ENCODE measurements at regions not wholly inside any gene's neighbourhood (a gene's known extent, or its start where the extent isn't known, plus 50 kb on each side); places are given as distances from the start of the nearest gene placed in this dataset.
"Not testable (repeated sequence)": the region's sequence is repeated elsewhere in the genome, so short reads cannot be mapped to it uniquely, and the experiment has no call there.

- Mint-ChIP-seq H3K4me1 (no peaks in the 10 kb centered on the region), H3K4me3 (no peak overlapping the region), H3K27ac (no peak overlapping the region), H3K27me3 (no peaks in the 10 kb centered on the region), H3K36me3 (no peaks in the 10 kb centered on the region), H3K9me3 (peaks cover 2% of the 10 kb centered on the region)
- POLR2A ChIA-PET = no interaction called here
- DNase-seq (no peak), ATAC-seq (ENCODE audit: low read depth) (no peak)
These were observed 645.9 kb downstream of the XPNPEP1 start for GRCh38 chr10:109277456-109277855.

GRCh38 chr10:109275960-109276359 is 647.4 kb downstream of the XPNPEP1 start:
- DNase-seq = no peak
- no peak for ATAC-seq (ENCODE audit: low read depth)
- POLR2A ChIA-PET = no interaction called here
- peaks cover 2% of the 10 kb centered on the region for H3K9me3 Mint-ChIP-seq
- H3K36me3 Mint-ChIP-seq = no peaks in the 10 kb centered on the region
- H3K4me3 Mint-ChIP-seq = no peak overlapping the region
- no peaks in the 10 kb centered on the region for H3K27me3 Mint-ChIP-seq
- no peak overlapping the region for H3K27ac Mint-ChIP-seq
- H3K4me1 Mint-ChIP-seq = no peaks in the 10 kb centered on the region

GRCh38 chr10:109274681-109275080 is 648.6 kb downstream of the XPNPEP1 start:
- DNase-seq = no peak
- H3K36me3 Mint-ChIP-seq = no peaks in the 10 kb centered on the region
- POLR2A ChIA-PET = no interaction called here
- no peak overlapping the region for H3K4me3 Mint-ChIP-seq
- no peak for ATAC-seq (ENCODE audit: low read depth)
- H3K9me3 Mint-ChIP-seq = peaks cover 2% of the 10 kb centered on the region
- no peaks in the 10 kb centered on the region for H3K4me1 Mint-ChIP-seq
- no peak overlapping the region for H3K27ac Mint-ChIP-seq
- no peaks in the 10 kb centered on the region for H3K27me3 Mint-ChIP-seq

- Mint-ChIP-seq H3K4me1 (no peaks in the 10 kb centered on the region), H3K36me3 (no peaks in the 10 kb centered on the region), H3K4me3 (no peak overlapping the region), H3K9me3 (peaks cover 4% of the 10 kb centered on the region), H3K27ac (no peak overlapping the region), H3K27me3 (no peaks in the 10 kb centered on the region)
- no peak for DNase-seq
- POLR2A ChIA-PET = no interaction called here
- no peak for ATAC-seq (ENCODE audit: low read depth)
These were observed 653.1 kb downstream of the XPNPEP1 start for GRCh38 chr10:109270173-109270572.

- H3K27ac Mint-ChIP-seq = no peak overlapping the region
- H3K4me3 Mint-ChIP-seq = no peak overlapping the region
- H3K36me3 Mint-ChIP-seq = no peaks in the 10 kb centered on the region
- no peaks in the 10 kb centered on the region for H3K4me1 Mint-ChIP-seq
- H3K27me3 Mint-ChIP-seq = no peaks in the 10 kb centered on the region
- POLR2A ChIA-PET = no interaction called here
- peaks cover 4% of the 10 kb centered on the region for H3K9me3 Mint-ChIP-seq
- ATAC-seq (ENCODE audit: low read depth) (no peak), DNase-seq (no peak)
These were observed 659.3 kb downstream of the XPNPEP1 start for GRCh38 chr10:109264004-109264403.

- Mint-ChIP-seq H3K36me3 (no peaks in the 10 kb centered on the region), H3K9me3 (peaks cover 3% of the 10 kb centered on the region), H3K4me3 (no peak overlapping the region), H3K4me1 (no peaks in the 10 kb centered on the region), H3K27me3 (no peaks in the 10 kb centered on the region), H3K27ac (no peak overlapping the region)
- ATAC-seq (ENCODE audit: low read depth) (no peak), DNase-seq (no peak)
- POLR2A ChIA-PET = no interaction called here
These were observed 662.1 kb downstream of the XPNPEP1 start for GRCh38 chr10:109261231-109261630.

- Mint-ChIP-seq H3K4me1 (no peaks in the 10 kb centered on the region), H3K9me3 (peaks cover 2% of the 10 kb centered on the region), H3K27me3 (no peaks in the 10 kb centered on the region), H3K4me3 (no peak overlapping the region), H3K36me3 (no peaks in the 10 kb centered on the region), H3K27ac (no peak overlapping the region)
- no peak for DNase-seq
- POLR2A ChIA-PET = no interaction called here
- no peak for ATAC-seq (ENCODE audit: low read depth)
These were observed 664.0 kb downstream of the XPNPEP1 start for GRCh38 chr10:109259293-109259692.

- POLR2A ChIA-PET = no interaction called here
- Mint-ChIP-seq H3K27me3 (no peaks in the 10 kb centered on the region), H3K4me1 (no peaks in the 10 kb centered on the region), H3K27ac (no peak overlapping the region), H3K36me3 (no peaks in the 10 kb centered on the region), H3K9me3 (peaks cover 2% of the 10 kb centered on the region), H3K4me3 (no peak overlapping the region)
- DNase-seq (no peak), ATAC-seq (ENCODE audit: low read depth) (no peak)
These were observed 670.0 kb downstream of the XPNPEP1 start for GRCh38 chr10:109253306-109253705.

GRCh38 chr10:109250152-109250551 is 673.2 kb downstream of the XPNPEP1 start:
- peaks cover 4% of the 10 kb centered on the region for H3K9me3 Mint-ChIP-seq
- DNase-seq = no peak
- no peak for ATAC-seq (ENCODE audit: low read depth)
- H3K27me3 Mint-ChIP-seq = no peaks in the 10 kb centered on the region
- no peaks in the 10 kb centered on the region for H3K4me1 Mint-ChIP-seq
- POLR2A ChIA-PET = no interaction called here
- no peaks in the 10 kb centered on the region for H3K36me3 Mint-ChIP-seq
- H3K4me3 Mint-ChIP-seq = no peak overlapping the region
- H3K27ac Mint-ChIP-seq = no peak overlapping the region

- ATAC-seq (ENCODE audit: low read depth) = no peak
- Mint-ChIP-seq H3K36me3 (no peaks in the 10 kb centered on the region), H3K27ac (no peak overlapping the region), H3K27me3 (no peaks in the 10 kb centered on the region), H3K4me3 (no peak overlapping the region), H3K9me3 (peaks cover 11% of the 10 kb centered on the region), H3K4me1 (no peaks in the 10 kb centered on the region)
- DNase-seq = no peak
- POLR2A ChIA-PET = no interaction called here
These were observed 675.5 kb downstream of the XPNPEP1 start for GRCh38 chr10:109247814-109248213.

GRCh38 chr10:109245821-109246220 is 677.5 kb downstream of the XPNPEP1 start:
- Mint-ChIP-seq H3K4me1 (no peaks in the 10 kb centered on the region), H3K4me3 (no peak overlapping the region), H3K27ac (no peak overlapping the region), H3K9me3 (peaks cover 8% of the 10 kb centered on the region), H3K27me3 (no peaks in the 10 kb centered on the region), H3K36me3 (no peaks in the 10 kb centered on the region)
- no peak for DNase-seq
- no peak for ATAC-seq (ENCODE audit: low read depth)
- POLR2A ChIA-PET = no interaction called here

GRCh38 chr10:109239371-109239770 is 683.9 kb downstream of the XPNPEP1 start:
- Mint-ChIP-seq H3K9me3 (peaks cover 8% of the 10 kb centered on the region), H3K4me1 (no peaks in the 10 kb centered on the region), H3K4me3 (no peak overlapping the region), H3K27me3 (no peaks in the 10 kb centered on the region), H3K36me3 (no peaks in the 10 kb centered on the region), H3K27ac (no peak overlapping the region)
- DNase-seq (no peak), ATAC-seq (ENCODE audit: low read depth) (no peak)
- POLR2A ChIA-PET = no interaction called here

GRCh38 chr10:109237682-109238081 is 685.6 kb downstream of the XPNPEP1 start:
- Mint-ChIP-seq H3K36me3 (no peaks in the 10 kb centered on the region), H3K4me1 (no peaks in the 10 kb centered on the region), H3K27me3 (no peaks in the 10 kb centered on the region), H3K27ac (no peak overlapping the region), H3K4me3 (no peak overlapping the region), H3K9me3 (peaks cover 1% of the 10 kb centered on the region)
- no peak for DNase-seq
- ATAC-seq (ENCODE audit: low read depth) = no peak
- POLR2A ChIA-PET = no interaction called here

- no peaks in the 10 kb centered on the region for H3K36me3 Mint-ChIP-seq
- ATAC-seq (ENCODE audit: low read depth) (no peak), DNase-seq (no peak)
- H3K27ac Mint-ChIP-seq = no peak overlapping the region
- no peaks in the 10 kb centered on the region for H3K27me3 Mint-ChIP-seq
- POLR2A ChIA-PET = no interaction called here
- H3K4me3 Mint-ChIP-seq = no peak overlapping the region
- H3K4me1 Mint-ChIP-seq = no peaks in the 10 kb centered on the region
- peaks cover 1% of the 10 kb centered on the region for H3K9me3 Mint-ChIP-seq
These were observed 686.3 kb downstream of the XPNPEP1 start for GRCh38 chr10:109237050-109237449.

GRCh38 chr10:109223533-109223932 is 699.8 kb downstream of the XPNPEP1 start:
- H3K4me1 Mint-ChIP-seq; POLR2A ChIA-PET; H3K4me3 Mint-ChIP-seq; H3K36me3 Mint-ChIP-seq; H3K27me3 Mint-ChIP-seq; H3K9me3 Mint-ChIP-seq; H3K27ac Mint-ChIP-seq; DNase-seq; ATAC-seq (ENCODE audit: low read depth): not testable (repeated sequence)

Measured in activated naive CD8-positive, alpha-beta T cell treated with anti-CD3 and anti-CD28 coated beads, Interleukin-2, amount 10 ng/mL, durations not matched to agents 7 days and 5 days (primary cell).